NB4 (cell line): ENCODE measurements at regions not wholly inside any gene's neighbourhood (a gene's known extent, or its start where the extent isn't known, plus 50 kb on each side); places are given as distances from the start of the nearest gene placed in this dataset.

Experiments
- CTCF ChIP-seq: IDR thresholded peaks from one replicate; pipeline ENCODE4 v1.5.1; 2012; ENCODE audit warnings: low read depth, low read length
- MAX ChIP-seq: IDR thresholded peaks from 2 replicates; pipeline ENCODE4 v1.6.1; 2011; ENCODE audit warnings: low read depth, low read length
- POLR2A ChIP-seq: IDR thresholded peaks from 2 replicates; pipeline ENCODE4 v1.6.1; 2011; ENCODE audit warnings: mild to moderate bottlenecking; ENCODE audit not compliant: insufficient read length; ENCODE audit errors: extremely low read depth

- TF ChIP-seq CTCF, result no peak
- no peak for TF ChIP-seq POLR2A
- TF ChIP-seq MAX, result no peak
Observed at GRCh38 chr5:2897276-2897961, 145.9 kb upstream of the IRX2 start.
